Activated CD4-positive, alpha-beta T cell treated with anti-CD3 and anti-CD28 coated beads for 24 hours (primary cell): ENCODE measurements at regions not wholly inside any gene's neighbourhood (a gene's known extent, or its start where the extent isn't known, plus 50 kb on each side); places are given as distances from the start of the nearest gene placed in this dataset.
A peak's percentile ranks its signal among the peaks of the same experiment; 100 is the strongest.
"Not testable (repeated sequence)": the region's sequence is repeated elsewhere in the genome, so short reads cannot be mapped to it uniquely, and the experiment has no call there.

Experiments used
- DNase-seq, 2 donors: peaks; one replicate each; pipeline ENCODE4 v3.0.0-alpha.2; 2020; ENCODE audit warnings: low read depth in 2 of 2

DNA sequence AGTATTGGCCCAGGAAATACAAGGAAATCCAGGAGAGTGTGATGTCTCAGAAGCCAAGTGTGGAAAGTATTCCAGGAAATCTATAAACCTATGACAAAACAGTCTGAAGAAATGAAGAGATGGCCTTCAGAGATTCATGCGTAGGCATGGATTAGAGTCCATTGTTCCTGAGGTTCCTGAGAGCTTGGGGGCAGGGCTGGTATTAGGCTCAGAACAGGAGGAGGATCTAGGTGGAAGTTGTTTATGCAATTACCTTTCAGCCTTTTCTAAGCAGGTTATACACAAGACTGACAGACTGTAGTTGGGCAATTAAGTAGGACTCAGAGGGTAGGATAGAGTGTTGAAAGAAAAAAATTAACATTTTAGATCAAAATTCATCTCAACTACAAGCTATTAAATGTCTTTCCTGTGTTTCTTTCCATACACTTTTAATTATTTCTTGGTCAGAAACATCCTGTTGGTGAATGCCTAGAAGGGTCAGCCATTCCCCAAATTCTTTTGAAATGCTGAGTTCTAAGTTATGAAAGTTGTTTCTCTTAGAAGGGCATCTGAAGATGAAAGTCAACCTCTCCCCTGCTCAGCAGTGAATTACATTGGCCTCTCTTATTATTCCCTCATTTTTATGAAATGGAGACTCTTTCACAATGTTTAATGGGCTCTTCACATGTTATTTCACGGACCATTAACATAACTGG, 201.2 kb upstream of the MYLIP start:
- DNase-seq: no peak

DNA sequence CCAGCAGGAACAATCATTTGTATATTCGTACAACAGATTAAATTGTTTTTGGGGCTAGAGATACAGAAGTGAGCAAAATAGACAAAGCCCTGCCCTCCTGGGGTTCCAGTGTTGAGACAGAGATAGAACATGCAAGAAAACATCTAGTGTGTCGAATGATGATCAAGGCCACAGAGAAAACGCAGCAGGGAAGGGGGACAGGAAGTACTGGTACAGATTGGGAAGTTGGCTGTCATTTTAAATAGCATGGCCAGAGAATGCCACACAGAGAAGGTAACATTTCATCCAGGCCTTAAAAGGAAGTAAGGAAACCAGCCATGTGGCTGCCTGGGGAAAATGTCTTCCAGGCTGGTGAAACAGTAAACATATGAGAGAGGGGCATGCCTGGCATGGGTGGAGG, 202.6 kb upstream of the MYLIP start:
- DNase-seq: no peak

DNA sequence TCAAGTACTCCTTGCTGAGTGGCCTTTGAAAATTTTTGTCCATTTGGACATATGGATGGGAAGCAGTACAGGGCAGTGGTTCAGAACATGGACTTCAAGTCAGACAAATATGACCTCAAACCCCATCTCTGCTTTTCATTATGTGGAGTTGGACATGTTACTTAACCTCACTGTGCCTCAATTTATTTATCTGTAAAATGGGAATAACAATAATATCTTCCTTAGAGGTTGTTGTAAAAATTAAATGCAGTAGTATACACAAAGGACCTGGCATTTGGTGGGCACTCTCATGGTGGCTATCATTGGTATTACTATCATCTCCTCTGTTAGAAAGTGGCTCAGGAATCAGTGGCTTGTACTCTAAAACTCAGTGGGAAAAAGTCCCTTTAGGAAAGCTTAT, 204.0 kb upstream of the MYLIP start:
- DNase-seq: no peak

DNA sequence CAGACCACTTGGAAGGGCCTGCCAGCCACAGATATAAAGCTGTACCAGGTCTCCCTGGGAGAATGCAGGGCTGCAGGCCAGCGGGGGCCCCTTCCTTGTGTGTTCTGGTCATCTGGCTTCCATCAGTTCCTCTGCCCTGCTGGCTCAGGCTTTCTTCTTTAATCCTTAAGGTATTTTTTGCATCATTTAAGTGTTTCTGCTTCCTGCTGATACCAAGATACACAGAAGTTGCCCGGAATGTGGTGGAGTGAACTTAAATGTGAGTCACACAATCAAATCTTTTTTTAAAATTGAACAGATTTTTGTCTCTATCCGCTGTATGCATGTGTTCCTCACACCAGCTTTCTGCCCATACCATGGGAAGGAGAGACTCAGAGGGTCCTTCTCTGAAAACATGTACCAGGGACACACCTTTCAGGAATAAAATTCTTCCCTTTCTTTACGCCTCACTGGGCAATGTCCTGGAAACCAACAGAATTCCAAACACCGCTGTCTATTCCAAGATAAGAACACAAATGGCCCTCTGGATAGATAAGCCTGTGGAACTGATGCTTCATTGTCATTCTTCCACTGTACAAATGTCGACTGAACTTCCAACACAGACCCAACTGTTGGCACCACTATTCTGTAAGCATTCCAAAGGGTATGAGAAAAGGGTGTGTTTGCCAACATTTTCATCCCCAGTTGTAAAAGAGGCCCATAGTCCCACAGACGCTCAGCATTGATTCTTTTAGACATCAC, 206.2 kb upstream of the MYLIP start:
- DNase-seq: no peak

DNA sequence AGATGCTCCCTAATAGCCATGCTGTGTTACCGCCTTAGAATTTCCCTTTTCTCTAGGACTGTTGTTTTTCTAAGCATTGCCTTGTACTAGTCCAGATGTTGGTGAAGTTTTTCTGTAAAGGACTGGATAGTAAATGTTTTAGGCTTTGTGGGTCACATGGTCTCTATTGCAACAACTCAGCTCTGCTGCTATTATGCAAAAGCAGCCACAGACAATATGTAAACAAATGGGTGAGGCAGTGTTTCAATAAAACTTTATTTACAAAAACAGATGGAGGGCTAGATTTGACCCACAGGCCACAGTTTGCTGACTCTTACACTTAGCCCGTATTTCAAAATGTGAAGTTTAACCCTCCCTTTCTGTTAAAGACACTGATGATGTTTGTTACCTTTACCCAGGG, 207.6 kb upstream of the MYLIP start:
- no peak for DNase-seq

DNA sequence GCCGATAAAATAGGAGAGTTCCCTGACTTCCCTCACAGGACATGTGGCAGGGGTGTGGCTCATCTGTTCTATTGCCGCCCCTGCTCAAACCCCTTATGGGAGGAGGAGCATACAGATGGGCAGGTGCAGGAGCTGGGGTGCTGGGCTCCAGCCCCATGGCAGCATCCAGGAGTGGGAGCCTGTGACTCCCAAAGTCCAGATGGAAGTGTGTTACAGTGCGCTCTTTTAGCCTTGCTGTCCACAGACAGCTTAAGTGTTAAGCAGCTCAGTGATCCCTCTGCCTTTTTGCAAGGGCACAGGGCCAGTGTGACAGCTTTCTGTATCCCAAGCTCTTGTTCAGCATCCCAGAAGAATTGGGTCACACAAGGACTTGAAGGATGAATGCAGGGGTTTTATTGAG, 212.3 kb upstream of the MYLIP start:
- no peak for DNase-seq

DNA sequence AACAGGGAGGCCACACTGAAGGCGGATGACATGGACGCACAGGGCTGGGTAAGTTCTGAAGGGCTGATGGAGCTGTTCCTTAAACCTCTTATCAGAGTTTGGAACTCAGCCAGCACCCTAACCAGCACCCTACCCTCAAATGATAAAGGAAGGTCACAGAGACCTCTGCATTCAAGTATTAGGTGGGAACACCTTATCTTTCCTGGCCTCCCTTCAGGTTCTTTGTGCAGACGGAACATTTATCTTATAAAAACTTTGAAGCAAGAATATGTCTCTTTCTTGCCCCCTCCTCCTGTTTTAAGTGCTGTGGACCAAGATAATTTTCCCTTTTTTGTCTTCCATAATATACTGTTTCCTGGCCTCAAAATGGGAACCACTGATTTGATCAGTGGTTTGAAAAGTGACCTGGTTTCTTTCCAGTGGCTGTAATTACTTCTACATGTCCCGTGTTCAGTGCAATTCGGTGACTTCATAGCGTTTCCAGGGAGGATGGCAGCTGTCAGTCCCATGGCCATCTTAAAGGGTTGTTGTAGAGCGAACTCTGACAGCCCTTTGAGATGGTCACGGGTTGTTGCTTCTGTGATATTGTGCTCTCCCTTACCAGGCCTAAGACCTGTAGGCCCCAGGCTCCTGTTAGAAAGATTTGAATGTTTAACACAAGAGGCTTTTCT, 213.2 kb upstream of the MYLIP start:
- DNase-seq: no peak

DNA sequence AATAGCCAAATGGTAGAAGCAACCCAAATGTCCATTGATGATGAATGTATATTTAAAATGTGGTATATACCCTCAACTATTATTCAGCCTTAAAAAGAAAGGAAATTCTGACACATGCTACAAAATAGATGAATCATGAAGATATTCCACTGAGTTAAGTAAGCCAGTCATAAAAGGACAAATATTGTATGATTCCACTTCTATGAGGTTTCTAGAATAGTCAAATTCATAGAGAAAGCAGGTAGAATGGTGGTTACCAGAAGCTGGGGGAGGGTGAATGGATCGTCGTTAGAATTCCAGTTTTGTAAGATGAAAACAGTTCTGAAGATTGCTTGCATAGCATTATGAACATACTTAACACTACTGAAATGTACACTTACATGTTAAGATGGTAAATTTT, 214.3 kb upstream of the MYLIP start:
- DNase-seq: no peak

DNA sequence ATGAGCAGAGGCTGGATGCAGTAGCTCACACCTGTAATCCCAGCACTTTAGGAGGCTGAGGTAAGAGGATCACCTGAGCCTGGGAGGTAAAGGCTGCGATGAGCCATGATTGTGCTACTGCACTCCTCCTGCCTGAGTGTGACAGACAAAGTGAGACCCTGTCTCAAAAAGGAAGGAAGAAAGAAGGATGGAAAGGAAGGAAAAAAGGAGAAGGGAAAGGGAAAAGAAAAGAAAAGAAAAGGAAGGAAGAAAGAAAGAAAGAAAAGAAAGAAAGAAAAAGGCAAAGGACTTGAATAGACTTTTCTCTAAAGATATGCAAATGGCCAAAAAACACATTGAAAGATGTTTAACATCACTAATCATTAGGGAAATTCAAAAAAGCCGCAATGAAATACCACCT, 215.3 kb upstream of the MYLIP start:
- DNase-seq: no peak

DNA sequence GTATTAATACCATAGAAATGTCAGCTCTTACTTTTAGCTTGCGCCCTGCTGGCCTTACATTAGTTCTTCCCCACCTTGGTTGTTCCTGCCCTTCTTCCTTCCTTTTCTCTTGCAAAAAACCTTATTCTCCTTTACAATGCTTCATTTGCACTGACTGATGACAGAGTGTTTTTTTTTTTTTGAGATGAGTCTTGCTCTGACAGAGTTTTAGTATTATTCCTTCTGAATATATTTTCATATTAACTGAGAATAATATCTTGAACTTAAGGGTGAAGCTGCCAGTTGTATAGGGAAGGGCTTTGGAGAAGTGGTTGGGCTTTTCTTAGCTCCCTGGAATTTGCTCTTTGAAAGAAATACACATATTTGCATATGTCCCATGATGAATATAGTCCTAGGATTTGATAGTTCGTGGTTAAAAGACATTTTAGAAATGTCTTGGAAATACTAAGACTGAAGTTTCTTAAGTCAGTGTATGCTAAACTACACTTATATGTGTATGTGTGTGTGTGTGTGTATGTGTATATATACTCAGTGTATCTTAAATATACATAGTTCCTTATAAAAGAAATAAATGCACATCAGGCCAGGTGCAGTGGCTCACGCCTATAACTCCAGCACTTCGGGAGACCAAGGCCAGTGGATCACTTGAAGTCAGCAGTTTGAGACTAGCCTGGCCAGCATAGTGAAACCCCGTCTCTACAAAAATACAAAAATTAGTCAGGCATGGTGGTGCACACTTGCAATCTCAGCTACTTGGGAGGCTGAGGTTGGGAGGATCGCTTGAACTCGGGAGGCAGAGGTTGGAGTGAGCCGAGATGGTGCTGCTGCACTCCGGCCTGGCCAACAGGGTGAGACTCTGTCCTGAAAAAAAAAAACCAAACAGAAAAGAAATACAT, 216.1 kb upstream of the MYLIP start:
- DNase-seq: no peak

DNA sequence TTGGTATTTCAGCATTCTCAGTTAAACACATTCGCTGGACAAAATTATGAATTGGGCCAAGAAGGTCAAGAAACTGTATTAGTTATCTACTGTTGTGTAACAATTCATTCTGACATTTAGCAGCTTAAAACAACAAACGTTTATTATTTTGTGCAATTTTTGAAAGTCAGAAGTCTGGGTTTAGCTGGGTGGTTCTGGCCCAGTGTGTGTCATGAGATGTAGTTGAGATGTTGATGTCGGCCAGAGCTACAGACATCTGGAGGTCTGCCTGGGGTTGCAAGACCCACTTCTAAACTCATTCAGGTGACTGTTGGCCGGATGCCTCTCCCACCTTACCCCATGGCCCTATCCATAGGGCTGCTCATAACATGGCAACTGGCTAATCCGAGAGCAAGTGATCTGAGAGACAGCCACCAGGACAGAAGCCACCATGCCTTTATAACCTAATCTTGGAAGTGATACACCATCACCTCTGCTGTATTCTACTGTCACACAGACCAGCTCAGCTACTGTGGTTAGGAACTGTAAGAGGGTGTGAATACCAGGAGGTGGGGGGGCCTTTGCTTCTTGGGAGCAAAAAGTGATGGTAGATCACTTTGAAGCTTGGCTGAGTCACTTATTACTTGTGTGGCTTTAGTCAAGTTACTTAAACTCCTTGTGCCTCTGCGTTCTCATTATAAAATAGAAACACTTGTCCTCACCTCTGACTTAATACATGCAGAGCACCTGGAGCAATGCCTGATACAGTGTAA, 217.0 kb upstream of the MYLIP start:
- DNase-seq: peak; percentile 31 to 41

DNA sequence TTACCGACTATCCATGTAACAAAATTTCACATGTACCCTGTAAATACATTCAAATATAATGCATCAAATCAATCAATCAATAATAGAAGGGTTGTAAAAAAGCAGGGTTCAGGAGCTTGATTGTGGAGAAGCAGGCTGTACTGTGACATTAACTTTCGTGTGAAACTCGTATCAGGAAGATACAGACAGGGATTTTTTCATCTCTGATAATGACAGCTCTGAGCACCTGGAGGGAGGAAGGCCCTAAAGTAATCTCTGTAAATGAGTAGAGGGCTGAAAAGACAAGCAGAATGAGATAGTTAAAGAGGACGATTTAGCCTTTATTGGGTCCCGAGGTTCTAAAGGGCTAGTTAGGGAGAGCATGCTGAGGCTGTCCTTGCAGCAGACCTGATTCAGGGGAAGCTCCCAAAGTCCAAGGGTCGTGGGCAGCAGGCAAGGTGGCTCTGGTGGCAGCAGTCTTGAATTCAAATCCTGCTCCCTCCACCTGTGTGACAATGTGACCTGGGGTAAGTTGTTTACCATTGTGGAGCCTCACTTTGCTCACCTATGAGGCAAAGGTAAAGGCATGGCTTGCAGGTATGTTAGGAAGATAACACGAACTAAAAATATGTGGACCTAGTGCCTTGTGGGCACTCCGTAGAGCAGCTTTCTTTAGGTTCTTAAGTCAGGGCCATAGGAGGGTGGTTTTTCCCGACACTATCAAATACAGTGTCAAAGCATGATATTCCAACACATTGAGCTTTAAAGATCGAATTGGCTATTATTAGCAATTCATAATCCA, 219.4 kb upstream of the MYLIP start:
- no peak for DNase-seq

DNA sequence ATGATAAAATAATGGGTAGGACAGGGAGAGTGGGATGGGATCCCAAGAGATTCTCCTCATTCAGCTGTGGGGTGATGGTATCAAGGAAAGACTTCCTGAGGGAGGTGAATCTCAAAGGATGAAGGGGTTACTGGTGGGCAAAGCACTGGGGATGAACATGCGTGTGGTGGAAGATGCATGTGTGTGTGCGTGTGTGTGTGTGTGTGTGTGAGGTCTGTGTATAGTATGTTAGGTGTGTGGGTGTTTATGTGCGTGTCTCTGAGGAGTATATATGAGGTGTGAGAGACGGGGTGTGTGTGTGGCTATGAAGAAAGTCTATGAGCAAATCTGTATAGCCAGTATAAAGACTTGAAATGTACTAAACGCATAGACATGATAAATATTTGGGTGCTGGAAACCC, 220.0 kb upstream of the MYLIP start:
- DNase-seq: no peak

DNA sequence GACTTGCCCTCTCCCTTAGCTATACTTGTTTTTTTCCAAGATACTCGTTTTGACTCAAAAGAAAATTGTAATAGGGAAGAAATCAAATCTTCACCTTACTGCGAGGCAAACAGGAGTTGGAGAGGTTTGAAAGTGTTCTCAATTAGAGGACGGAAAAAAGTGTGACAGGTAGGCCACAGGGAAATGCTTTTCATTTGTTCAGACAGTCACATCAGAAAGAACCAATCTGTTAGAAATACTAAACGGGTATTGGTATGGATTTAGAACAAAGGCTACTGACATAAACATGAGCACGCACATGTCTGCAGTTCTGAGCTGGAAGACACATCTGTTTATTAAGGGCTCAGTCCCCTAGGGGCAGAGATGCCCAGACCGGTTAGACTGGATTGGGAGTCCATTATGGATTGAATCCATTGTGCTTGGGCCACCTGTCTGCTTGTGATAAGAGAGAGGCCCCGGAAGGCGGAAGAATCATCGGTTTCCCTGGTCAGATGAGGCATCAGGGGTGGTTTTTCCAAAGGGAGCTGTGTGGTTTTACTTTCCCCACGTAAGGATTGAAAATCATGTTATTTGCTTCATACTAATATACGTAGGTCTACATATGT, 220.9 kb upstream of the MYLIP start:
- DNase-seq: no peak

DNA sequence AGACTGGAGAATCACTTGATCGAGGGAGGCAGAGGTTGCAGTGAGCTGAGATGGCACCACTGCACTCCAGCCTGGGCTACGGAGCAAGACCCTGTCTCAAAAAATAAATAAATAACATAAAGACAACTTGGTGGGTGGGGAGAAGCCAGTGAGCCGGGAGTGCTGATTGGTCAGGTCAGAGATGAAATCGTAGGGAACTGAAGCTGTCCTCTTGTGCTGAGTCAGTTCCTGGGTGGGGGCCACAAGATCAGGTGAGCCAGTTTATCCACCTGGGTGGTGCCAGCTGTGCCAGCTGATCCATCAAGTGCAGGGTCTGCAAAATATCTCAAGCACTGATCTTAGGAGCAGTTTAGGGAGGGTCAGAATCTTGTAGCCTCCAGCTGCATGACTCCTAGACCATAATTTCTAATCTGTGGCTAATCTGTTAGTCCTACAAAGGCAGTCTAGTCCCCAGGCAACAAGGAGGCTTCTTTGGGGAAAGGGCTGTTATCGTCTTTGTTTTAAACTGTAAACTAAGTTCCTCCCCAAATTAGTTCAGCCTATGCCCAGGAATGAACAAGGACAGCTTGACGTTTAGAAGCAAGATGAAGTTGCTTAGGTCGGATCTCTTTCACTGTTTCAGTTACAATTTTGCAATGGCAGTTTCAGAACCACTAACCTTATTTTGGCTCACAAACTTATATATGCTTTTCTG, 221.5 kb upstream of the MYLIP start:
- not testable (repeated sequence) for DNase-seq

DNA sequence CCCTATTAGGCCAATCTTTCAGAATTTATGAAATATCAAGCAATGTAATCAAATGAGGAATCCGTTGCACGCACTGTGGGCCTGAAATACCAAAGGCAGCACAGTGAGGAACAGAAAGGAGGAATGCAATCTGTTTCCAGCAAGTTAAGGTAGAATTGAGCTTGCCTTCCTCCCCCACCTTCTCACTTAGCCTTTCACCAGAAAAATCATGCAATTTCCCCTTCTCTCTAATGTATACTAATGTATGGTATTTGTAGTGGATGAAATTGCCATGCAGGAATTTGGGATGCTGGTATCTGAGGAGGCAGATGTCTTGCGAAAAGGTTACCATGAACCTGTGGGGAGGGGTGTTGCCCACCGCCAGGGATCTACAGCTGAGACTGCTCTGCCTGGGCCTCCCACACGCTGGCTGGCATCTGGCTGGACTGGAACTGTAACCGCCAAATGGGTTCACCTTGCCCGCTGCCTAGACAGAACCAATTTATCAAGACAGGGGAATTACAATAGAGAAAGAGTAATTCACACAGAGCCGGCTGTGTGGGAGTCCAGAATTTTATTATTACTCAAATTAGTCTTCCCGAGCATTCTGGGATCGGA, 222.4 kb upstream of the MYLIP start:
- no peak for DNase-seq

DNA sequence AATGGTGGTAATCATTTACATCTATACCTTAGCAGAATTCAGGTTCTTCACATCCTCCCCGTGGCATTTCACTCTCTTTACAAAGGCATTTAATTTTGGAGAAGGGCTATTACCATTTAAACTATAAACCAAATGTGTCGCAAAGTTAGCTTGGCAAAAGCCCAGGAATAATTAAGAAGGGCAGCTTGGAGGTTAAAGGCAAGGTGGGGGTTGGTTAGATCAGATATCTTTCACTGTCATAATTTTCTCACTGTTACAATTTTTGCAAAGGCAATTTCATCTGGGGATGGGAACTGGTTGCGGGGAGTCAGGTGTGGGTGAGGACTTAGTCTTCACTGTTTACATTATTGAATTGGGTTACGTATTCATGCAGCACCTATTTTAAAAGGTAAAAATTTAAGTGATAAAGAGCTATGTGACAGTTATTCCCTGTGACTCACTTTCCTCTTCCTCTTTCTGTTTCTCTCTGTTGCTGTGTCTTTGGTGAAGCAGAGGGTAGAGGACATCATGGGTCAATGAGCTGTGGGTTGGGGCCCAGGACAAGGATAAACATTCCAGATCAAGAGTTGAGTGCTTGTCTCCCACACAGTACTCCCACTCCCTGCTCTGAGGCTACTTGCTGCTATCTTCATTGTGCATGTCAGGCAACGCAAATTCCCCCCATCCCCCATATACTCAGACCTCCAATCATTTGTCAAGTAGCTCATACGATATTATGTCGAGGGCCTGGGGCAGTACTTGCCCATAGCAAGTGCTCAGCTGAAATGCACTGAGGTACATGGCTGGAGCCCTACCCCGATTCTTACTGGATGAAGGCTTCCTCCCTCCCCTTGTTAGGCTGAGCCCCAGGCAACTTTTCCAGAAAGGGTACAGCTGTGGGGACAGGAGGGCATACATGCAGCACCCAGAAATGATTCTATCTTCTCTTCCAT, 223.1 kb upstream of the MYLIP start:
- no peak for DNase-seq
